Vagina (tissue), 2 donors: ENCODE measurements at regions not wholly inside any gene's neighbourhood (a gene's known extent, or its start where the extent isn't known, plus 50 kb on each side); places are given as distances from the start of the nearest gene placed in this dataset.

ENCODE experiments used
- CTCF ChIP-seq, 3 experiments: fragments of 450-650 bp in 2 of 3; fragments of 200-600 bp in 1 of 3; sonication (generic) in 1 of 3; IDR thresholded peaks; one replicate each; pipeline ENCODE4 v1.5.1; 2017 to 2019; ENCODE audit warnings: antibody characterized with exemption in 3 of 3, mild to moderate bottlenecking in 2 of 3, moderate library complexity in 2 of 3
- POLR2AphosphoS5 ChIP-seq, 2 donors: sonication (generic); formaldehyde crosslinking; IDR thresholded peaks; one replicate each; pipeline ENCODE4 v1.9.0; 2017; ENCODE audit warnings: antibody characterized with exemption in 2 of 2, mild to moderate bottlenecking in 2 of 2, low read depth in 1 of 2; ENCODE audit not compliant: insufficient read depth in 1 of 2

- TF ChIP-seq CTCF (IDR thresholded peaks at IDR 0.05) (no peak), POLR2AphosphoS5 (IDR thresholded peaks at IDR 0.05; ENCODE audit: insufficient read depth in 1 of 2, low read depth in 1 of 2) (no peak)
These were observed 69.5 kb upstream of the MAP4K4 start for GRCh38 chr2:101628030-101628392.
